ENCODE measurements at regions not wholly inside any gene's neighbourhood (a gene's known extent, or its start where the extent isn't known, plus 50 kb on each side); places are given as distances from the start of the nearest gene placed in this dataset.

DNA sequence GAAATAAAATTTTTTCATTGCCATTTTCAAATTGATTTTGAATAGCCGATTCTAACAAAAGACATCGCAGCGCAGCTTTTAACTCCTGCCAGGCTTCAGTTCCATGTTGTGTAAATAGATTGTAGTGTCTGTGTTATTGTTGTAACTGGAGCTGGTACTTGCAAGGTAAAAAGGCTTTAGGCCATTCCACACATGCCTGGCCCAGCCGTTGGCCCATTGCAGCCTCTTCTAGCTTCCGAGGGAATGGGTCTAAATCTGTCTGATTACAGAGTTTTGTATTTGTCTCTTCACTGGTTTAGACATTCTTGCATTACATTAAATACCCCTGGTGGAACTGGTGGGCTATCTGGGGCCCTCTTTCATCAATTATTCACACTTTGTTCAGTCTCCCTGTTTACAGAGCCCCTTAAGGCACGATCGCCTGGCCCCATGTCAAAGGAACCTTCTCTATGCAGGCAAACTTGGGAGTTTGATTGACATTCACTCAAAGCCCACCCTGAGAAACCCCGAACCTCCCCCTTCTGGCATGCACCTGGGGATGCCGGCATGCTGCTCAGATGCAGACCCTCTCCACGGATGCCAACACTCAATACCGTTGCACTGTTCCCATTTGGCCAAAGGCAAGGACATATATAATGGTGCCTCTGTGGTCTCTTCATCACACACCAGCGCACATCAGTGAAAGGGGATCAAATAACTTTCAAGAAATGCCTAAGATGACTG lies 281.7 kb upstream of the IRX2 start:
- no peak for DNase-seq (ENCODE audit: low read depth in 2 of 2)
- Histone ChIP-seq H3K4me2 (ENCODE audit: extremely low read depth, insufficient read depth, low read length) (no peak overlapping the region), H3K9ac (ENCODE audit: insufficient read depth, low read length) (no peak overlapping the region), H3K79me2 (ENCODE audit: control insufficient read depth, insufficient read depth, low read length) (no peaks in the 10 kb centered on the region), H4K20me1 (ENCODE audit: control insufficient read depth, extremely low read depth, insufficient read depth, low read length) (no peaks in the 10 kb centered on the region), H3K36me3 (ENCODE audit: control insufficient read depth, insufficient read depth, low read length) (no peaks in the 10 kb centered on the region), H3K4me3 (replicated peaks in 1 of 4; ENCODE audit: control extremely low read depth in 1 of 4, insufficient read depth in 1 of 4, low read depth in 3 of 4, low read length in 4 of 4) (no peak overlapping the region), H2AFZ (ENCODE audit: low read length) (no peak overlapping the region), H3K27me3 (ENCODE audit: control insufficient read depth, insufficient read depth, low read length) (no peaks in the 10 kb centered on the region), H3K27ac (ENCODE audit: insufficient read depth, low read length) (no peak overlapping the region), H3K9me3 (ENCODE audit: control insufficient read depth, insufficient read depth, low read depth, low read length) (no peaks in the 10 kb centered on the region), H3K4me1 (ENCODE audit: control insufficient read depth, extremely low read depth, insufficient read depth, low read length) (no peaks in the 10 kb centered on the region)
- TF ChIP-seq CTCF (conservative IDR thresholded peaks at IDR 0.05 in 1 of 2, IDR thresholded peaks at IDR 0.05 in 1 of 2; ENCODE audit: low read depth in 1 of 2, low read length in 2 of 2) = no peak
- no peak for TF ChIP-seq EZH2 (IDR thresholded peaks at IDR 0.05; ENCODE audit: low read length, missing control alignments)

DNA sequence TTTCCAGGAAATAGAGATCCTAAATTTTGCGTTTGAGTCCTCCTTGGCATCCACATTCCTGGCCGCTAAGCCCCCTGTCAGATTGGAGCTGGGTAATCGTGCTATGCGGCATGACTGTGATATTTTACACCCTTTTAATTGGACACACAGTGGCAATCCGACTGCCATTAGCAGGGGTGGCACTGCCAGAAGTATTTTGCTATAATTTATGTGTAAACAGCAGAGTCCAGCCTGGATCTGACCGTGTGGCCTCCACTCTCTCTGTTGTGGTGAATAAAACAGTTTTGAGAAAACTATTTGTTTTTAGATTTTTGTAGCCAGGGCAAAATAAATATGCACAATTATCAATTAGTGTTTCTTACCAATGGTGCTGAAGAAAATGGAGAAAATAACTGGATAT lies 281.0 kb upstream of the IRX2 start:
- Histone ChIP-seq H3K9ac (ENCODE audit: insufficient read depth, low read length) (no peak overlapping the region), H3K4me2 (ENCODE audit: extremely low read depth, insufficient read depth, low read length) (no peak overlapping the region), H3K27me3 (ENCODE audit: control insufficient read depth, insufficient read depth, low read length) (no peaks in the 10 kb centered on the region), H3K4me1 (ENCODE audit: control insufficient read depth, extremely low read depth, insufficient read depth, low read length) (no peaks in the 10 kb centered on the region), H3K36me3 (ENCODE audit: control insufficient read depth, insufficient read depth, low read length) (no peaks in the 10 kb centered on the region), H4K20me1 (ENCODE audit: control insufficient read depth, extremely low read depth, insufficient read depth, low read length) (no peaks in the 10 kb centered on the region), H3K79me2 (ENCODE audit: control insufficient read depth, insufficient read depth, low read length) (no peaks in the 10 kb centered on the region), H3K4me3 (replicated peaks in 1 of 4; ENCODE audit: control extremely low read depth in 1 of 4, insufficient read depth in 1 of 4, low read depth in 3 of 4, low read length in 4 of 4) (no peak overlapping the region), H3K27ac (ENCODE audit: insufficient read depth, low read length) (no peak overlapping the region), H3K9me3 (ENCODE audit: control insufficient read depth, insufficient read depth, low read depth, low read length) (no peaks in the 10 kb centered on the region), H2AFZ (ENCODE audit: low read length) (no peak overlapping the region)
- DNase-seq (ENCODE audit: low read depth in 2 of 2) = no peak
- TF ChIP-seq EZH2 (IDR thresholded peaks at IDR 0.05; ENCODE audit: low read length, missing control alignments) = no peak
- TF ChIP-seq CTCF (conservative IDR thresholded peaks at IDR 0.05 in 1 of 2, IDR thresholded peaks at IDR 0.05 in 1 of 2; ENCODE audit: low read depth in 1 of 2, low read length in 2 of 2) = no peak

DNA sequence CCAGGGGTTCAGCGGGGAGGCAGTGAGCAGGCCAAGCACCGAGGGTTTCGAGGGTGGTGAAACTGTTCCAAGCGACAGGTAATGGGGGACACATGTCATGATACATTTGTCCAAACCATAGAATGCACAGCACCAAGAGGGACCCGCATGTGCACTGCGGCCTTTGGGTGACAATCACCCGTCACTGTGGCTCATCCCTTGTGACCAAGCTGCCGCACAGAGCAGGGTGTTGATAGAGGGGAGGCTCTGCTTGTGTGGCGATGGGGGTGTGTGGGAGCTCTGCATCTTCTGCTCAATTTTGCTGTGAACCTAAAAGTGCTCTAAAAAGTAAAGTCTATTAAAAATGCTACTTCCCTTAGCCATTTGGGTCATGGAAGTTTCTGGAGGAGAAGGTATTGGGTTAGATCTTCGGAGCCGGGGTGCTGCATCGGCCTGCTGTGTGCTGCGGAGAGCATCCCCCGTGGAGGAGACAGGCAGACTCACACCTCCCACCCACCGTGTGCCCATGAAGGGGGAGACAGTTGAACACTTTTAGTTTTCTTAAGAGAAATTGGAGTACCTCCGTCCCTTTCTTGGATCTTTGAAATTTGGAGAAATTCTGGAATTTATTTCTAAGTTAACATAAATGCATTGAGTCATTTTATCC lies 280.4 kb upstream of the IRX2 start:
- Histone ChIP-seq H4K20me1 (ENCODE audit: control insufficient read depth, extremely low read depth, insufficient read depth, low read length) (no peaks in the 10 kb centered on the region), H3K4me3 (replicated peaks in 1 of 4; ENCODE audit: control extremely low read depth in 1 of 4, insufficient read depth in 1 of 4, low read depth in 3 of 4, low read length in 4 of 4) (no peak overlapping the region), H3K4me2 (ENCODE audit: extremely low read depth, insufficient read depth, low read length) (no peak overlapping the region), H3K79me2 (ENCODE audit: control insufficient read depth, insufficient read depth, low read length) (no peaks in the 10 kb centered on the region), H3K4me1 (ENCODE audit: control insufficient read depth, extremely low read depth, insufficient read depth, low read length) (no peaks in the 10 kb centered on the region), H3K9ac (ENCODE audit: insufficient read depth, low read length) (no peak overlapping the region), H2AFZ (ENCODE audit: low read length) (no peak overlapping the region), H3K27me3 (ENCODE audit: control insufficient read depth, insufficient read depth, low read length) (no peaks in the 10 kb centered on the region), H3K27ac (ENCODE audit: insufficient read depth, low read length) (no peak overlapping the region), H3K36me3 (ENCODE audit: control insufficient read depth, insufficient read depth, low read length) (no peaks in the 10 kb centered on the region), H3K9me3 (ENCODE audit: control insufficient read depth, insufficient read depth, low read depth, low read length) (no peaks in the 10 kb centered on the region)
- no peak for DNase-seq (ENCODE audit: low read depth in 2 of 2)
- TF ChIP-seq EZH2 (IDR thresholded peaks at IDR 0.05; ENCODE audit: low read length, missing control alignments) (no peak), CTCF (conservative IDR thresholded peaks at IDR 0.05 in 1 of 2, IDR thresholded peaks at IDR 0.05 in 1 of 2; ENCODE audit: low read depth in 1 of 2, low read length in 2 of 2) (no peak)
